ENCODE measurements at regions not wholly inside any gene's neighbourhood (a gene's known extent, or its start where the extent isn't known, plus 50 kb on each side); places are given as distances from the start of the nearest gene placed in this dataset.

DNA sequence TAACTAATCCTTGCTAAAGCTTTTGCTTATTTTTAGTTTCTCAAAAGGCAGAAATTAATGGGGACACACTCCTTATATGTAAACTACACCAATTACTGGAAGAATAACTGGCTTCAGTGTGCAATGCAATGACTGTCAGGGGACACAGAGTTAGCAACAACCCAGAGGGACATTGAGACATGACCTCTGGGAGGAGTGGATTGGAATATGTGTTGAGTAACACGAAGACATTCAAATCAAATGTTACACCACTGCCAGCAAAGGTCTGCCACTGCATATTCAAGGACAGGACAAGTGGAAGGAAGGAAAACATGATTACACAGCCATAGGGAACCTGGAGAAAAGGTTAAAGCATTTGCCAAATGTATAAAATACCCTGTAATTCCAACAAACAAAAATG lies 240.1 kb upstream of the FSTL5 start:
- no peak overlapping the region for H3K27ac ChIP-seq
- TF ChIP-seq FOXP2 (optimal IDR thresholded peaks at IDR 0.05; ENCODE audit: control extremely low read depth, extremely low read length, insufficient read depth), result no peak
- no peak overlapping the region for H3K9ac ChIP-seq (ENCODE audit: insufficient read length)
- H3K4me3 ChIP-seq, result no peak overlapping the region
- no peaks in the 10 kb centered on the region; the same call in 1 of the 2 replicates for H3K9me3 ChIP-seq (ENCODE audit: low read depth, low read length)
- DNase-seq (ENCODE audit: low read depth, low spot score), result no peak
- no peaks in the 10 kb centered on the region for H3K36me3 ChIP-seq (ENCODE audit: insufficient read depth, low read length)

DNA sequence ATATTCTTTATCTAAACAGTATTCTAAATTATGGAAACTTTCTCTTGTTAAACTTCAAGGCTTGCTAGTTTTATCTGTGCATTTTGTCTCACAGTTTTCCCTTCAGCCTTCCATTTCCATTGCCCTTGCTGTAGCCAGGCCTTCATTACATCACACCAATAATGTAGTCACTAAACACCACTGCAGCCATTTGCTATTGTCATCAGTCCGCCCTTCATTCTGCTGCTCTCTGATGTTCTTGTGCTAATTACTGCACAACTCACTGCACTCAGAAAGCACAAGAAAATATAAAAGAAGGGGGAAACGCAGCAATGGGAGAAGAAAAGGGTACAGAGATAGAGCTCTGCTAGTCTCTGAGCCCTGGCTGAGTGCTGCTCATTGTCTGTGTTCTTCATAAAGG lies 239.6 kb upstream of the FSTL5 start:
- no peaks in the 10 kb centered on the region for H3K36me3 ChIP-seq (ENCODE audit: insufficient read depth, low read length)
- no peak for DNase-seq (ENCODE audit: low read depth, low spot score)
- TF ChIP-seq POLR2AphosphoS5 (IDR thresholded peaks at IDR 0.05; ENCODE audit: borderline replicate concordance, low read depth, low read length) (no peak), EZH2 (IDR thresholded peaks at IDR 0.05) (no peak), FOXP2 (optimal IDR thresholded peaks at IDR 0.05; ENCODE audit: control extremely low read depth, extremely low read length, insufficient read depth) (no peak)
- no peak overlapping the region for H3K9ac ChIP-seq (ENCODE audit: insufficient read length)
- H3K4me3 ChIP-seq, result no peak overlapping the region
- no peaks in the 10 kb centered on the region; the same call in 1 of the 2 replicates for H3K9me3 ChIP-seq (ENCODE audit: low read depth, low read length)
- H3K27ac ChIP-seq, result no peak overlapping the region

DNA sequence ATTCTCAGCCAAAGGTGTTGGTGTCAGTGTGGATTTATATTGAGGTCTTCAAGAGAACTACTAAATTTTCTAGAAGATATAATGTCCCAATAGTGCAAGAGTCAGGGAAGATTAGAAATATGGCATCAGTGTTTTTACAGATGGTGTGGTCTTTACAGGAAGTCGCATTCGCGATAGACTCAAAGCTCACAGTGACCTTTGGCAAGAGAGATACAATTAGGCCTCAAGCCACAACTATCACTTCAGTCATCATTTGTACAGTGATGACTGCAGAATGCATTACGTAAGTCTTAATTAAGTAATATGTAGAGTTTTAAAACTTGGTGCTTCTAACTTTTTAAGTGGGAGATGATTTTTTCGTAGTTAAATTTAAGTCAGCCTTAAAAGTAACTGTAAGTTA lies 237.2 kb upstream of the FSTL5 start:
- H3K4me3 ChIP-seq, result no peak overlapping the region
- no peak overlapping the region for H3K9ac ChIP-seq (ENCODE audit: insufficient read length)
- no peaks in the 10 kb centered on the region; the same call in 1 of the 2 replicates for H3K9me3 ChIP-seq (ENCODE audit: low read depth, low read length)
- H3K36me3 ChIP-seq (ENCODE audit: insufficient read depth, low read length), result no peaks in the 10 kb centered on the region
- TF ChIP-seq EZH2 (IDR thresholded peaks at IDR 0.05), result no peak
- no peak for DNase-seq (ENCODE audit: low read depth, low spot score)
- no peak overlapping the region for H3K27ac ChIP-seq

DNA sequence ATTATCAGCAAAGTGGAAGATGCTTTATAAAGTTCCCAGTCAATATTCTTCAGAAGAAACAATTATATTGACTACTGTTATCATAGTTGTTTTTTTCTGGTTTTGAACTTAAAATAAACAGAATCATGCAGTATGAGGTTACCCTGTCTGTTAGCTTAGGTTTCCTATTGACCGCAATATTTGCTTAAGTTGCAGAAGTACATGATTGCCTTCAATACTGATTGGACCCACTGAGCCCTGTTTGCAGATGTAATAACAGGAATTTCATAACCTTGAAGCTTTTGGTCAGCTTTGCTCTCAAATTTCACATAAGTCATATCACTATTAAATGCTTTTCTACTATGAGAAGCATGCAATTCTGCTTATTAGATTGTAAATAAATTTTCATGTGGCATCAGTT lies 229.1 kb upstream of the FSTL5 start:
- no peak overlapping the region for H3K4me3 ChIP-seq
- no peak for TF ChIP-seq EZH2 (IDR thresholded peaks at IDR 0.05)
- TF ChIP-seq POLR2AphosphoS5 (IDR thresholded peaks at IDR 0.05; ENCODE audit: borderline replicate concordance, low read depth, low read length), result no peak
- no peak overlapping the region for H3K9ac ChIP-seq (ENCODE audit: insufficient read length)
- DNase-seq (ENCODE audit: low read depth, low spot score), result no peak
- H3K36me3 ChIP-seq (ENCODE audit: insufficient read depth, low read length), result no peaks in the 10 kb centered on the region
- H3K9me3 ChIP-seq (ENCODE audit: low read depth, low read length), result no peaks in the 10 kb centered on the region
- H3K27ac ChIP-seq, result no peak overlapping the region

DNA sequence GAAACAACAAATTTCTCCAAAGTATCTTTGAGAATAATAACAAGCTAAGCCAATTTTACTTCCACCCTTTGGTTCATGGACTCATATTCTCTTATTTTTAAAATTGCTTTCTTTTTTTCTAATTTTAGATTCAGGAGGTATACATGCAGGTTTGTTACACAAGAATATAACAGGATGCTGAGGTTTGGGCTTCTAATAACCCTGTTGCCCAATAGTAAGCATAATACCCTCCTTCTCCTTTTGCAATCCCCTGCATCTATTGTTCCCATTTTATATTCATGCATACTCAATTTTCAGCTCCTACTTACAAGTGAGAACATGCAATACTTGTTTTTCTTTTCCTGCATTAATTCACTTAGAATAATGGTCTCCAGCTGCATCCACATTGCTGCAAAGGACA lies 202.3 kb upstream of the FSTL5 start:
- Histone ChIP-seq H3K9me3 (ENCODE audit: low read depth, low read length) (no peaks in the 10 kb centered on the region), H3K4me3 (no peak overlapping the region), H3K36me3 (ENCODE audit: insufficient read depth, low read length) (no peaks in the 10 kb centered on the region), H3K9ac (ENCODE audit: insufficient read length) (no peak overlapping the region), H3K27ac (no peak overlapping the region)
- no peak for DNase-seq (ENCODE audit: low read depth, low spot score)
- no peak for TF ChIP-seq POLR2AphosphoS5 (IDR thresholded peaks at IDR 0.05; ENCODE audit: borderline replicate concordance, low read depth, low read length)

DNA sequence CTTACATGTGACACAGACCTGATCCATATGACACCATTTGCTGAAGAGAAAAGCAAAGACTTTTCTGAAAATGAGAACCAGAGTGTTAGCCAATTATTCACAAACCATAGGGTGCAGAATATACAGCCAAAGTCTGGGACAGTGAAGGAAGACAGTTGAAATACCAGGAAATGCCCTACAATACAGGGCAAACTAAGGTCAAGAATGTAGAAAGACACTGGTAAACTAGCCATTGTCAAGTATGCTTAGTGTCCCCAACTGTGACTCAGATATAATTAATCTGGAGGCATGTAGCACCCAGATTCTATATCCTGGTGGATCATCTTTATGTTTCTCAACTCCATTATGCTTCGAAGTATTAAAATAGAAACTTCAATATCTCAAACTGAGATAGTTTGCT lies 200.9 kb upstream of the FSTL5 start:
- Histone ChIP-seq H3K36me3 (ENCODE audit: insufficient read depth, low read length) (no peaks in the 10 kb centered on the region), H3K9ac (ENCODE audit: insufficient read length) (no peak overlapping the region), H3K27ac (no peak overlapping the region), H3K4me3 (no peak overlapping the region), H3K9me3 (ENCODE audit: low read depth, low read length) (peaks cover 3% of the 10 kb centered on the region; the same call in 1 of the 2 replicates)
- TF ChIP-seq FOXP2 (optimal IDR thresholded peaks at IDR 0.05; ENCODE audit: control extremely low read depth, extremely low read length, insufficient read depth), result no peak
- TF ChIP-seq POLR2AphosphoS5 (IDR thresholded peaks at IDR 0.05; ENCODE audit: borderline replicate concordance, low read depth, low read length), result no peak
- no peak for TF ChIP-seq EZH2 (IDR thresholded peaks at IDR 0.05)
- DNase-seq (ENCODE audit: low read depth, low spot score), result no peak

DNA sequence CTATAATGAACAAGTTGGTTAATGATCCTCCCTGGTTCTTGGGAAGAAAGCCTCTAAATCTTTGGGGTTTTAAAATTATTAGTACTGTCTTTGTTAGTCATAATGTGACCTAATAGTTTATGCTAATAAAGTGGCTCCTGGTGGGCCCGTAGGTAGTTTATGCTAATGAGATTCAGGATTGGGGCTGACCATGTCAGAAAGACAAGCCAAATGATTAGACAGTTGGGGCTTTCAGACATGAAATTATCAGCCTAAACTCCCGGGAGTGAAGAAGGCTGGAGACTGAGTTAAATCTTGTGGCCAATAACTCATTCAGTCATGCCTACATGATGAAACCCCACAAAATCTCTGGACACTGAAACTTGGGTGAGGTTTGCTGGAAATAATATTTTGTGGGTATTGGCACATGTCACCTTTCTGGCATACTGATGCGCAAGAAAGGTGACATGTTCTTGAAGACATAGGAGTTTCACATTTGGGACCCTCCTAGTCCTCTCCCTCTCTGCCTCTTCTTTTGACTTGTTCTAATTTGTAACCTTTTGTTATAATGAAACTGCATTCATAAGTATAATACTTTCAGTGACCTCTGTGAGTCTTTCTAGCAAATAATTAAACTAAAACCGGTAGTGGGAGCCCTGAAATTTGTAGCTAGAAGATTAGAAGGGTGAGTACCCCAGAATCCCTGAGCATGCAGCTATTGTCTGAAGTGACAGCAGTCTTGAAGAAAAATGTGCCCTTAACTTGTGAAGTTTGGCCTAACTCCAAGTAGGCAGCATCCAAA lies 196.8 kb upstream of the FSTL5 start:
- Histone ChIP-seq H3K4me3 (no peak overlapping the region), H3K9me3 (ENCODE audit: low read depth, low read length) (peaks cover 3% of the 10 kb centered on the region; the same call in 1 of the 2 replicates), H3K9ac (ENCODE audit: insufficient read length) (no peak overlapping the region), H3K27ac (no peak overlapping the region), H3K36me3 (ENCODE audit: insufficient read depth, low read length) (no peaks in the 10 kb centered on the region)
- TF ChIP-seq EZH2 (IDR thresholded peaks at IDR 0.05), result no peak
- TF ChIP-seq FOXP2 (optimal IDR thresholded peaks at IDR 0.05; ENCODE audit: control extremely low read depth, extremely low read length, insufficient read depth), result no peak
- no peak for TF ChIP-seq POLR2AphosphoS5 (IDR thresholded peaks at IDR 0.05; ENCODE audit: borderline replicate concordance, low read depth, low read length)
- DNase-seq (ENCODE audit: low read depth, low spot score), result no peak

DNA sequence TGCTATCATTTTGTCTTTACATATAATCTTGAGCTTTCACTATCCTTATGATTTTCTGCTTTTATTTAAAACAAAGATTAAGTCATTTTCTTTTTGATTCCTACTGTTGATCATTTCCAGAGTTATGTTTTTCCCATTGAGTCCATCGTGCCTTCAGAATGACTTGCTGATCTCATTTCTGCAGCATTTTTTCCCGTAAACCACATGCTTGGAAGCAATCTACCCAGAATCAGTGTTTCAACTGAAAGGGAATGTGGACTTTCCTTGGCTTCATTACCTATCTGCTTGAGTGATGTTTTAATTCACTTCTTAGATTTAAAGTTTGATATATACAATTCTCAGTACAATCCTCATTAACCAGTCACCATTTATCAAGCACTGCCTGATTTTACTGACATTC lies 192.4 kb upstream of the FSTL5 start:
- H3K9ac ChIP-seq (ENCODE audit: insufficient read length), result no peak overlapping the region
- no peak overlapping the region for H3K4me3 ChIP-seq
- H3K9me3 ChIP-seq (ENCODE audit: low read depth, low read length), result peaks cover 3% of the 10 kb centered on the region; the same call in 1 of the 2 replicates
- no peaks in the 10 kb centered on the region for H3K36me3 ChIP-seq (ENCODE audit: insufficient read depth, low read length)
- no peak for DNase-seq (ENCODE audit: low read depth, low spot score)
- TF ChIP-seq POLR2AphosphoS5 (IDR thresholded peaks at IDR 0.05; ENCODE audit: borderline replicate concordance, low read depth, low read length), result no peak
- H3K27ac ChIP-seq, result no peak overlapping the region

DNA sequence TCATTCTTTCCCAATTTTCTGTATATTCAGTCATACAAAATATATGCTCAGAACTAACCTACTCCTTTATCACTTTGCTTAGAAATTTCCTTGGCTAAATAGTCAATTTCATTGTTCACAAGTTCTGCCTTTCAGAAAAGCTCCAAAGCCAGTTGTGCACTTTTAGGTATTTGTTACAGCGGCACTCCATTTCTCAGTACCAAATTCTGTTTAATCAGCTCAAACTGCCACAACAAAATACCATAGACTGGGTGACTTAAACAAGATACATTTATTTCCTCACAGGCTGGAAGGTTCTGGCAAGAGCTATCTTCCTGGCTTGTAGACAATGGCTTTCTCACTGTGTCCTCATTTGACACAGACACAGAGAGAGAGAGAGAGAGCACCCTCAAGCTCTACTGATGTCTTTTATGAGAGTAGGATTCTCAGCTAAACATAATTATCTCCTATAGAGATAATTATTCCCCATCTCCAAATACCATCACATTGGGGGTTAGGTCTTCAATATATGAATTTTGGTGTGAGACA lies 188.8 kb upstream of the FSTL5 start:
- DNase-seq (ENCODE audit: low read depth, low spot score), result no peak
- Histone ChIP-seq H3K27ac (no peak overlapping the region), H3K9me3 (ENCODE audit: low read depth, low read length) (no peaks in the 10 kb centered on the region), H3K36me3 (ENCODE audit: insufficient read depth, low read length) (no peaks in the 10 kb centered on the region), H3K9ac (ENCODE audit: insufficient read length) (no peak overlapping the region), H3K4me3 (no peak overlapping the region)
- no peak for TF ChIP-seq FOXP2 (optimal IDR thresholded peaks at IDR 0.05; ENCODE audit: control extremely low read depth, extremely low read length, insufficient read depth)
- no peak for TF ChIP-seq EZH2 (IDR thresholded peaks at IDR 0.05)
- no peak for TF ChIP-seq POLR2AphosphoS5 (IDR thresholded peaks at IDR 0.05; ENCODE audit: borderline replicate concordance, low read depth, low read length)

Measured in SK-N-MC (cell line).